DND-41 (cell line): ENCODE measurements at regions not wholly inside any gene's neighbourhood (a gene's known extent, or its start where the extent isn't known, plus 50 kb on each side); places are given as distances from the start of the nearest gene placed in this dataset.

ENCODE experiments used
- EZH2 ChIP-seq: IDR thresholded peaks from 3 replicates; pipeline ENCODE4 v1.6.1; 2012; ENCODE audit warnings: borderline replicate concordance, low read depth, mild to moderate bottlenecking, moderate library complexity, low read length, inconsistent platforms; ENCODE audit not compliant: severe bottlenecking
- TF ChIP-seq, protein P1 (sequence below): IDR thresholded peaks from 2 replicates; pipeline ENCODE4 v1.5.1; 2012; ENCODE audit warnings: borderline replicate concordance, low read length, moderate library complexity, mild to moderate bottlenecking; ENCODE audit not compliant: poor library complexity, severe bottlenecking; ENCODE audit errors: extremely low read depth

DNA sequence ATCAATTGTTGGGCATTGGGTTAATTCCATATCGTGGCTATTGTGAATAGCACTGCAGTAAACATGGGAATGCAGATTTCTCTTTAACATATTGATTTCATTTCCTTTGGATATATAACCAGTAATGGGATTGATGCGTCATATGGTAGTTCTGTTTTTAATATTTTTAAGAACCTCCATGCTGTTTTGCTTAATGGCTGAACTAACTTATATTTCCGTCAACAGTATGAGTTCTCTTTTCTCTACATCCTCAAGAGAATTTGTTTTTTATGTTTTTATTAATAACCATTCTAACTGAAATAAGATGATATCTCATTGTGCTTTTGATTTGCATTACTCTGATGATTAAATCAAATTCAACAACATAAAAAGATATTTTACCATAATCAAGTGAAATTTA lies 228.5 kb upstream of the FSIP2 start:
- TF ChIP-seq, protein P1, sequence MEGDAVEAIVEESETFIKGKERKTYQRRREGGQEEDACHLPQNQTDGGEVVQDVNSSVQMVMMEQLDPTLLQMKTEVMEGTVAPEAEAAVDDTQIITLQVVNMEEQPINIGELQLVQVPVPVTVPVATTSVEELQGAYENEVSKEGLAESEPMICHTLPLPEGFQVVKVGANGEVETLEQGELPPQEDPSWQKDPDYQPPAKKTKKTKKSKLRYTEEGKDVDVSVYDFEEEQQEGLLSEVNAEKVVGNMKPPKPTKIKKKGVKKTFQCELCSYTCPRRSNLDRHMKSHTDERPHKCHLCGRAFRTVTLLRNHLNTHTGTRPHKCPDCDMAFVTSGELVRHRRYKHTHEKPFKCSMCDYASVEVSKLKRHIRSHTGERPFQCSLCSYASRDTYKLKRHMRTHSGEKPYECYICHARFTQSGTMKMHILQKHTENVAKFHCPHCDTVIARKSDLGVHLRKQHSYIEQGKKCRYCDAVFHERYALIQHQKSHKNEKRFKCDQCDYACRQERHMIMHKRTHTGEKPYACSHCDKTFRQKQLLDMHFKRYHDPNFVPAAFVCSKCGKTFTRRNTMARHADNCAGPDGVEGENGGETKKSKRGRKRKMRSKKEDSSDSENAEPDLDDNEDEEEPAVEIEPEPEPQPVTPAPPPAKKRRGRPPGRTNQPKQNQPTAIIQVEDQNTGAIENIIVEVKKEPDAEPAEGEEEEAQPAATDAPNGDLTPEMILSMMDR: no peak
- no peak for TF ChIP-seq EZH2
